Coronary artery (tissue), 2 donors: ENCODE measurements at regions not wholly inside any gene's neighbourhood (a gene's known extent, or its start where the extent isn't known, plus 50 kb on each side); places are given as distances from the start of the nearest gene placed in this dataset.

Experiments
- DNase-seq: peaks from one replicate; pipeline ENCODE4 v3.0.0-alpha.2; 2017; ENCODE audit warnings: low spot score
- H3K27ac ChIP-seq, 2 donors: fragments of 200-600 bp; sonication (generic); one replicate each; pipeline ENCODE4 v1.5.1; 2016 to 2019
- H3K4me3 ChIP-seq: fragments of 200-600 bp; sonication (generic); 2 replicates; pipeline ENCODE4 v1.5.1; 2016; ENCODE audit warnings: mild to moderate bottlenecking, moderate library complexity
- CTCF ChIP-seq: fragments of 200-600 bp; sonication (generic); IDR thresholded peaks from one replicate; pipeline ENCODE4 v1.5.1; 2019; ENCODE audit warnings: antibody characterized with exemption

GRCh38 chrX:40446921-40447320 lies 133.8 kb upstream of the ATP6AP2 start:
- Histone ChIP-seq H3K27ac (no peak overlapping the region), H3K4me3 (no peak overlapping the region)
- TF ChIP-seq CTCF: no peak
- DNase-seq: no peak

GRCh38 chrX:40445691-40446090 lies 135.1 kb upstream of the ATP6AP2 start:
- DNase-seq: peak; percentile 56
- no peak overlapping the region for H3K4me3 ChIP-seq
- TF ChIP-seq CTCF: no peak
- no peak overlapping the region for H3K27ac ChIP-seq

- no peak for TF ChIP-seq CTCF
- peak; percentile 60 for DNase-seq
- no peak overlapping the region for H3K27ac ChIP-seq
- no peak overlapping the region for H3K4me3 ChIP-seq
Measured at GRCh38 chrX:40444798-40445496, 135.8 kb upstream of the ATP6AP2 start.

GRCh38 chrX:40444133-40444532 lies 136.6 kb upstream of the ATP6AP2 start:
- no peak for DNase-seq
- Histone ChIP-seq H3K4me3 (no peak overlapping the region), H3K27ac (no peak overlapping the region)
- no peak for TF ChIP-seq CTCF

- no peak for TF ChIP-seq CTCF
- Histone ChIP-seq H3K4me3 (no peak overlapping the region), H3K27ac (no peak overlapping the region)
- DNase-seq: no peak
Measured at GRCh38 chrX:40440866-40441265, 139.9 kb upstream of the ATP6AP2 start.

- Histone ChIP-seq H3K27ac (no peak overlapping the region), H3K4me3 (no peak overlapping the region)
- no peak for DNase-seq
- TF ChIP-seq CTCF: no peak
Measured at GRCh38 chrX:40439625-40440532, 140.9 kb upstream of the ATP6AP2 start.

- no peak overlapping the region for H3K4me3 ChIP-seq
- no peak for DNase-seq
- H3K27ac ChIP-seq: no peak overlapping the region
- no peak for TF ChIP-seq CTCF
Measured at GRCh38 chrX:40437348-40437747, 143.4 kb upstream of the ATP6AP2 start.
